ENCODE measurements at regions not wholly inside any gene's neighbourhood (a gene's known extent, or its start where the extent isn't known, plus 50 kb on each side); places are given as distances from the start of the nearest gene placed in this dataset.

DNA sequence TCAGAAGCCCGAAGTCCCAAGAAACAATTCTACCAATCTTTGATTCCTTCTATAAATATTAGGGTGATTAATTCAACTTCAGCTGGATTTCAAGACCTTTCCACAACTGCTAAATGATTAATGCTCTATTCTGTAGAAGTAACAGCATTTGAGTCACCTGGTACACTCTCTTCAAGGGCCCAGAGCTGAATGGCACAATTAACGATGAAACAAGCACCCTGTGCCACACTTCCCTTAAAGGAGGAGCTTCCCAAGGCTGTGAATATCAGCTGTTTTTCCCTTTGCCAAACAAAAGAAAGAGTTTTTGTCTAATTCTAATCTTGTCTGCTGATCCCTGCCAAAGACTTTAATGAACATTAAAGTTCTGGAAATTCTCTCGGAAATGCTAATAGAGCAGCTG lies 56.0 kb downstream of the BOD1L2 start:
- H3K4me3 ChIP-seq: no peak overlapping the region
- TF ChIP-seq, protein P1, sequence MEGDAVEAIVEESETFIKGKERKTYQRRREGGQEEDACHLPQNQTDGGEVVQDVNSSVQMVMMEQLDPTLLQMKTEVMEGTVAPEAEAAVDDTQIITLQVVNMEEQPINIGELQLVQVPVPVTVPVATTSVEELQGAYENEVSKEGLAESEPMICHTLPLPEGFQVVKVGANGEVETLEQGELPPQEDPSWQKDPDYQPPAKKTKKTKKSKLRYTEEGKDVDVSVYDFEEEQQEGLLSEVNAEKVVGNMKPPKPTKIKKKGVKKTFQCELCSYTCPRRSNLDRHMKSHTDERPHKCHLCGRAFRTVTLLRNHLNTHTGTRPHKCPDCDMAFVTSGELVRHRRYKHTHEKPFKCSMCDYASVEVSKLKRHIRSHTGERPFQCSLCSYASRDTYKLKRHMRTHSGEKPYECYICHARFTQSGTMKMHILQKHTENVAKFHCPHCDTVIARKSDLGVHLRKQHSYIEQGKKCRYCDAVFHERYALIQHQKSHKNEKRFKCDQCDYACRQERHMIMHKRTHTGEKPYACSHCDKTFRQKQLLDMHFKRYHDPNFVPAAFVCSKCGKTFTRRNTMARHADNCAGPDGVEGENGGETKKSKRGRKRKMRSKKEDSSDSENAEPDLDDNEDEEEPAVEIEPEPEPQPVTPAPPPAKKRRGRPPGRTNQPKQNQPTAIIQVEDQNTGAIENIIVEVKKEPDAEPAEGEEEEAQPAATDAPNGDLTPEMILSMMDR (IDR thresholded peaks at IDR 0.05): no peak
- DNase-seq (ENCODE audit: low spot score): no peak
- no peak overlapping the region for H3K27ac ChIP-seq

DNA sequence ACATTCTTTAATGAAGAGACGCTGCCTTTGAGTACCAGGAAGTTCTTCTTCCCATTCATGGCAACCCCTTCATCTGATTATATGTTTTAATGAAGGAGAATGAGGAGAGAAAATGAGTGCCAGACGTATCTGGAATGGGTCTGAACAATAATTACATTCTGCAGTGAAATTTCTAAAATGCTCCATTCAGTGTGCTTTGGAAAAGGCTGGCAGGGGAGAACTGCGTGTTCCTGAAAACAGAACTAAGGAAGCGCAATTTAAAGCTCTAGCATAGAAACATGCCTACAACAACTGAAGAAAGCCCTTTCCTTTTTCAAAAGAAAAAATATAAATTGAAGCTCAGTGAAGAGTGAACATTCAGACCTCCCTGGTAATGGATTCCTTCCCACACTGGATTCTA lies 58.8 kb downstream of the BOD1L2 start:
- Histone ChIP-seq H3K27ac (no peak overlapping the region), H3K4me3 (no peak overlapping the region)
- DNase-seq (ENCODE audit: low spot score): no peak
- TF ChIP-seq, protein P1 (IDR thresholded peaks at IDR 0.05): no peak

DNA sequence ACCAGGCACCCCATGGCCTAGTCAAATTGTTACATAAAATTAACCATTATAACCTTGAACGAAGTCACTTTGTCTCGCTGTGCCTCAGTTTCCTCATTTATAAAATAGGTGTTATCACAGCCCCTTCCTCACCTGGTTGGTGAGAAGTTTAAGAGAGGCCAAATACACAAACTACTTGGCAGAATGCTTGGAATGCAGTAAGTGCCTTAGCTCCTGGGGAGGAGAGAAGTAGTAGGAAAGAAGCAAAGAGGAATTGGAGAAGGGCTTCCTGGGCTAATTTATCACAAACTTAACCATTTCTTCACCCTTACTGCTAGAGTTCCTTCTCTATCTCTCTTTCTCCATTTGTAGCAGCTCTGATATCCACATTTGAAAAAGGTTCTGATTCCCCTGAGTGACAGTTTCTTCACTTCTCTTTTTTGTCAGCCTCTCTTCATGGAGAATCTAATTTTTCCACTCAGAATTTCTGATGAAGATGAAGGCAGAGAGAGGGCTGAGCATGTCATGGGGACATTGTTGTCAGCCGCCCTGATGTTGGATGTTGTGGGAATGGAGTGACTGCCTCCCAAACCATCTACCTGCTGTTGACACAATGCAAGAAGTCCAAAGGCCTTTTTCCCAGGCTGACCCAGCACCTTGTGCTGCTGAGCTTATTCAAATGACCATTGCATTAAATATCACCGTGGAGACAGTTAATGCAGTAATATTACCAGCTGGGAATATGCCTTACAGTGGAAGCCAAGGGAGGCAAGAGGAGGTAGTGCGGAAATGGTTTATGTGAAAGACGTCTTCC lies 60.4 kb downstream of the BOD1L2 start:
- no peak overlapping the region for H3K27ac ChIP-seq
- no peak for DNase-seq (ENCODE audit: low spot score)
- no peak overlapping the region for H3K4me3 ChIP-seq
- TF ChIP-seq, protein P1 (IDR thresholded peaks at IDR 0.05): no peak

DNA sequence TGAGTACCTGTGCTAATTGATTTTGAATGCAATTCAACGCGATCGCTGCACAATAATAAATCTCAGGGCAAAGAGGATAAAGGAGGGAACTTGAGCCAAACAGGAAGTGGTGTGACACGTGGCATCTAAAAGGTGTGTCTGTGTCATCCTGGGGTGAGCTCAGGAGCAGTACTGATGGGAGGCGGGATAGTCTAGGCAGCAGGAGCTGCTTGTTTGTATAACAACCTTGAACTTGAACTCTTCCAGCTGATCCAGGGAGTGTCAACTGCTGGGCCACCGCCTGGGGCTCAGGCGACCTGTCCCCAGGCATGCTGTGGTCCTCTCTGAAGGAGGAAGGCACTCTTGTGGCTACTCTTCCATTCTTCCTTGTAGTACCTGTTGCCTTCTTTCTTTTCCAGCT lies 61.2 kb downstream of the BOD1L2 start:
- no peak overlapping the region for H3K27ac ChIP-seq
- TF ChIP-seq, protein P1 (IDR thresholded peaks at IDR 0.05): no peak
- DNase-seq (ENCODE audit: low spot score): no peak
- no peak overlapping the region for H3K4me3 ChIP-seq

DNA sequence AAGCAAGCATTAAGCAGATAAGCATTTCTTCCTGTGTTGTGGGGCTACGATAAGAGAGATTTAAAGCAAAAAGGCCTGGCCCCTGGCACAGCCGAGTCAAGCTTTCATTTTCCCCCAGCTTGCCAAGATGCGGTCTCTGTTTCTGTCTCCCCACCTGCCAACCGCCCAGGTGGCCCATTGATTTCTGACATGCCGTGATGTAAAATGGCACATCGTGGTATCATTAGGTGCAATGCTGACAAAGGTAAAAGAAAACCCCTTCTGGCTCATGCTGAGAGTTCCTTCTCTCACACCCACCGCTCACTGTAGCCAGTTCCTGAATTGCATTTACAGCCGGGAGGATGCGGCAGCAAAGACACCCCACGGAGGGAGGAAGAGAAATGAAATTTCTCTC lies 62.8 kb downstream of the BOD1L2 start:
- Histone ChIP-seq H3K27ac (no peak overlapping the region), H3K4me3 (peak overlapping the region; percentile 51)
- TF ChIP-seq, protein P1 (IDR thresholded peaks at IDR 0.05): no peak
- DNase-seq (ENCODE audit: low spot score): no peak

DNA sequence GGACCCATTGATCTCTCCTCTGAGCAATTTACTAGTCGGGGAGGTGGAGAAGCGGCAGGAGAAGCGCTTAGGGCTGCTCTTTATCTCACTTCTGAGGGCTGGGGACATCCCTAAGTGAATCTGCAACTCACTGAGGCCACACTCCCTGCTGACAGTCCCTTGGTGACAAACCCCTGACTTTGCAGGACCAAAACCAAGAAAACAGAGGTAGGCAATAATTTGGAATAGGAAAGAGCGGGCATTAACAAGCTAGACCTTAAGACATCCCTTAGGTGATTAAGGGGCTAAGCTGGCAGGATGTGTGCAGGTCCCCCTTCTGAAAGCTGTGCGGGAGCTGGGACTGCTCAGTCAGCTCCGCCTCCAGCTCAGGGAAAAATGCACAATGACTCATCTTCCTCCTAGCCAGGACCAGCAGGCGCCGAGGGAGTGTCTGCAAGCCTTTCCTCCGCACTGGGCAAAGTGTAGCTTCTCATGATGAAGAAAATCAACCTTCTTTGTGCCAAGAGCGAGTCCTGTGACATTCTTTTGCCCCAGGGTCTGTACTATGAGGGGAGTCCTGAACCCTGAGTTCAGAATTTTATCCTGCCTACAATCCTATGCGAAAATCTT lies 63.3 kb downstream of the BOD1L2 start:
- TF ChIP-seq, protein P1 (IDR thresholded peaks at IDR 0.05): no peak
- H3K4me3 ChIP-seq: peak overlapping the region; percentile 51
- no peak overlapping the region for H3K27ac ChIP-seq
- no peak for DNase-seq (ENCODE audit: low spot score)

Data from coronary artery (tissue), 2 donors.